GM20431 (cell line): ENCODE measurements at regions not wholly inside any gene's neighbourhood (a gene's known extent, or its start where the extent isn't known, plus 50 kb on each side); places are given as distances from the start of the nearest gene placed in this dataset.

Source experiments
- in situ Hi-C: fragments of 300-500 bp; cut with MseI, MboI; formaldehyde crosslinking; loops from one replicate; pipeline ENCODE4 v1.15.0; 2020; ENCODE audit warnings: low sequenced_read_pairs; ENCODE audit not compliant: unreplicated experiment

- in situ Hi-C loops: no loop called here
These were observed 133.1 kb downstream of the CTTN start for GRCh38 chr11:70531281-70532065.

- in situ Hi-C loops: no loop called here
These were observed 133.7 kb downstream of the CTTN start for GRCh38 chr11:70532066-70532440.

- in situ Hi-C loops: no loop called here
These were observed 134.4 kb downstream of the CTTN start for GRCh38 chr11:70532731-70533130.

- in situ Hi-C loops: no loop called here
These were observed 137.1 kb downstream of the CTTN start for GRCh38 chr11:70535191-70535971.

- in situ Hi-C loops: no loop called here
These were observed 137.9 kb downstream of the CTTN start for GRCh38 chr11:70536051-70536877.

- in situ Hi-C loops: no loop called here
These were observed 139.5 kb downstream of the CTTN start for GRCh38 chr11:70537576-70538571.

GRCh38 chr11:70538641-70539359, 140.5 kb downstream of the CTTN start:
- in situ Hi-C loops: no loop called here

GRCh38 chr11:70539360-70540095, 141.2 kb downstream of the CTTN start:
- in situ Hi-C loops: no loop called here

GRCh38 chr11:70540196-70540595, 141.9 kb downstream of the CTTN start:
- in situ Hi-C loops: no loop called here

- in situ Hi-C loops: no loop called here
These were observed 142.8 kb downstream of the CTTN start for GRCh38 chr11:70541176-70541575.

- in situ Hi-C loops: no loop called here
These were observed 143.4 kb downstream of the CTTN start for GRCh38 chr11:70541699-70542098.

GRCh38 chr11:70542406-70542805, 144.1 kb downstream of the CTTN start:
- in situ Hi-C loops: no loop called here

- in situ Hi-C loops: no loop called here
These were observed 144.5 kb downstream of the CTTN start for GRCh38 chr11:70542811-70543210.

GRCh38 chr11:70543611-70544010, 145.3 kb downstream of the CTTN start:
- in situ Hi-C loops: no loop called here

GRCh38 chr11:70544067-70544773, 145.9 kb downstream of the CTTN start:
- in situ Hi-C loops: no loop called here

- in situ Hi-C loops: no loop called here
These were observed 146.7 kb downstream of the CTTN start for GRCh38 chr11:70544774-70545609.

- in situ Hi-C loops: no loop called here
These were observed 147.2 kb downstream of the CTTN start for GRCh38 chr11:70545610-70545912.
